Immature natural killer cell (primary cell): ENCODE measurements at regions not wholly inside any gene's neighbourhood (a gene's known extent, or its start where the extent isn't known, plus 50 kb on each side); places are given as distances from the start of the nearest gene placed in this dataset.
"Not testable (repeated sequence)": the region's sequence is repeated elsewhere in the genome, so short reads cannot be mapped to it uniquely, and the experiment has no call there.

ENCODE experiments used
- DNase-seq, 3 donors: peaks; one replicate each; pipeline ENCODE4 v3.0.0; 2022; ENCODE audit warnings: mixed read lengths in 1 of 3
- H3K27ac Mint-ChIP-seq, 6 donors: one replicate each; pipeline ENCODE4 v1.8.0; 2020; ENCODE audit warnings: mixed read lengths in 6 of 6, mild to moderate bottlenecking in 5 of 6, inconsistent platforms in 4 of 6, moderate library complexity in 3 of 6
- H3K27me3 Mint-ChIP-seq, 3 donors: one replicate each; pipeline ENCODE4 v1.8.0; 2020 to 2021; ENCODE audit warnings: low read depth in 3 of 3, mild to moderate bottlenecking in 3 of 3, mixed read lengths in 3 of 3, moderate library complexity in 3 of 3, inconsistent platforms in 1 of 3
- H3K36me3 Mint-ChIP-seq, 3 donors: one replicate each; pipeline ENCODE4 v1.8.0; 2020; ENCODE audit warnings: mixed read lengths in 3 of 3, inconsistent platforms in 2 of 3, mild to moderate bottlenecking in 2 of 3
- H3K4me1 Mint-ChIP-seq, 2 donors: one replicate each; pipeline ENCODE4 v1.8.0; 2020; ENCODE audit warnings: inconsistent platforms in 2 of 2, mild to moderate bottlenecking in 2 of 2, mixed read lengths in 2 of 2, moderate library complexity in 1 of 2
- H3K4me3 Mint-ChIP-seq, 5 donors: one replicate each; pipeline ENCODE4 v1.8.0; 2020; ENCODE audit warnings: mild to moderate bottlenecking in 5 of 5, mixed read lengths in 5 of 5, inconsistent platforms in 3 of 5, moderate library complexity in 3 of 5
- H3K9me3 Mint-ChIP-seq, 6 donors: one replicate each; pipeline ENCODE4 v1.8.0; 2020; ENCODE audit warnings: mild to moderate bottlenecking in 6 of 6, mixed read lengths in 6 of 6, inconsistent platforms in 4 of 6, moderate library complexity in 3 of 6

DNA sequence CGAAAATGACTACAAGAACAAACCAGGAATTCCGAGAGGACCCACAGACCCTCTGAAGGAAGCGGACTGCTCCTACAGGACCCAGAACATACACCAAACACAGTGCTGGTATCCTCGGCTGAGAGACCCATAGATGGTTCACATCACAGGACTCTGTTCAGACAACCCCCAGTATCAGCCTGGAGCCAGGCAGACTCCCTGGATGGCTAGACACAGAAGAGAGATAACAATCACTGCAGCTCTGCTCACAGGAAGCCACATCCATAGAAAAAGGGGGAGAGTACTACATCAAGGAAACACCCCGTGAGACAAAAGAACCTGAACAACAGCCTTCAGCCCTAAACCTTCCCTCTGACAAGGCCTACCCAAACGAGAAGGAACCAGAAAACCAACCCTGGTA lies 434.0 kb upstream of the NR5A2 start:
- DNase-seq: no peak
- Mint-ChIP-seq H3K27ac (no peak overlapping the region), H3K36me3 (no peaks in the 10 kb centered on the region), H3K4me3 (no peak overlapping the region), H3K9me3 (peaks cover 0 to 10% (median 0%) of the 10 kb centered on the region in 6 donors), H3K27me3 (peaks cover 0 to 12% (median 4%) of the 10 kb centered on the region in 3 donors), H3K4me1 (peaks cover 11 to 13% of the 10 kb centered on the region in 2 donors)

DNA sequence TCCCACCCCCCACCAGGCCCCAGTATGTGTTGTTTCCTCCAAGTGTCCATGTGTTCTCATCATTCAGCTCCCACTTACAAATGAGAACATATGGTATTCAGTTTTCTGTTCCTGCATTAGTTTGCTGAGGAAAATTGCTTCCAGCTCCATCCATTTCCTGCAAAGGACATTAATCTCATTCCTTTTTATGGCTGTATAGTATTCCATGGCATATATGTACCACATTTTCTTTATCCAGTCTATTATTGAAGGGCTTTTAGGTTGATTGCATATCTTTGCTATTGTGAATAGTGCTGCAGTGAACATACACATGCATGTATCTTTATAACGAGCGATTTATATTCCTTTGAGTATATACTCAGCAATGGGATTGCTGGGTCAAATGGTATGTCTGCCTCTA lies 431.1 kb upstream of the NR5A2 start:
- H3K36me3 Mint-ChIP-seq, H3K4me3 Mint-ChIP-seq, H3K27ac Mint-ChIP-seq, H3K4me1 Mint-ChIP-seq, DNase-seq: not testable (repeated sequence)
- H3K27me3 Mint-ChIP-seq: peaks cover 1 to 12% (median 6%) of the 10 kb centered on the region in 3 donors
- peaks cover 0 to 11% (median under 1%) of the 10 kb centered on the region in 6 donors for H3K9me3 Mint-ChIP-seq

DNA sequence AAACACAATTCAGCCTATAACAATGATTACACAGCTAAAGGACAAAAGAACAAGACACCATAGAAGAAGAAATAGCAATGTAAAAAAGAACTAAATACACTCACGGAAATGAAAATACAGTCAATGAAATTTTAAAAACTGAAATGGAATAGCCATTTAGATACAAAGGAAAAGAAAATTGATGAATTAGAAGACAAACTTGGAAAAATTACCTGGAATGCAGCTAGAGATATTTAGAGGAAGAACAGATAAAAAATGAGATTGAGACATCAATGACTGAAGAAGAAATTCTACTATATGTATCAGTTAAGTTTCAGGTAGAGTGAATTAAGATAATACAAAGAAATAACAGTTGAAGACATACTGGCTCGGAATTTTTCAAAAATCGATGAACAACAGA lies 430.4 kb upstream of the NR5A2 start:
- no peak overlapping the region for H3K4me3 Mint-ChIP-seq
- peaks cover 3 to 15% (median 5%) of the 10 kb centered on the region in 6 donors for H3K9me3 Mint-ChIP-seq
- H3K27me3 Mint-ChIP-seq: peaks cover 1 to 12% (median 8%) of the 10 kb centered on the region in 3 donors
- no peak for DNase-seq
- H3K4me1 Mint-ChIP-seq: no peaks in the 10 kb centered on the region
- H3K36me3 Mint-ChIP-seq: no peaks in the 10 kb centered on the region
- no peak overlapping the region for H3K27ac Mint-ChIP-seq

DNA sequence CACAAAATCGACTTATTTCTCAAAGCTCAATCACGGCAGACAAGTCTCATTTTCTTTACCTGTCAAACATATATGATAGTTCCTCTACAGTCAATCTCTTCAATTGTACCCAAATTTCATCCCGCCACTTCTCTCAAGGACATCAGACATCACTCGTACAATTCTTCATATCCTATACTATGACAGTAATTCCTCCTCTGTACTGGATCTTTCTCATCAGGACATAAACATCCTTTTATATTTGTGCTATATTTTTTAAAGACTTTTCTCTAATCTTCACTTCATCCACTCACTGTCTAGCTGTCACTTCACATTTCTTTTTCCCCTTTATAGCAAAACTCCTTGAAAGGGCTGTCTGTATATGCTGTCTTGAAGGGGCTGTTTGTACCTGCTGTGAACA lies 419.1 kb upstream of the NR5A2 start:
- DNase-seq: no peak
- H3K4me3 Mint-ChIP-seq: no peak overlapping the region
- H3K27me3 Mint-ChIP-seq: peaks cover 0 to 2% (median 0%) of the 10 kb centered on the region in 3 donors
- H3K27ac Mint-ChIP-seq: no peak overlapping the region
- H3K36me3 Mint-ChIP-seq: peaks cover 0 to 4% (median 0%) of the 10 kb centered on the region in 3 donors
- no peaks in the 10 kb centered on the region for H3K9me3 Mint-ChIP-seq
- H3K4me1 Mint-ChIP-seq: peaks cover 2 to 7% of the 10 kb centered on the region in 2 donors

DNA sequence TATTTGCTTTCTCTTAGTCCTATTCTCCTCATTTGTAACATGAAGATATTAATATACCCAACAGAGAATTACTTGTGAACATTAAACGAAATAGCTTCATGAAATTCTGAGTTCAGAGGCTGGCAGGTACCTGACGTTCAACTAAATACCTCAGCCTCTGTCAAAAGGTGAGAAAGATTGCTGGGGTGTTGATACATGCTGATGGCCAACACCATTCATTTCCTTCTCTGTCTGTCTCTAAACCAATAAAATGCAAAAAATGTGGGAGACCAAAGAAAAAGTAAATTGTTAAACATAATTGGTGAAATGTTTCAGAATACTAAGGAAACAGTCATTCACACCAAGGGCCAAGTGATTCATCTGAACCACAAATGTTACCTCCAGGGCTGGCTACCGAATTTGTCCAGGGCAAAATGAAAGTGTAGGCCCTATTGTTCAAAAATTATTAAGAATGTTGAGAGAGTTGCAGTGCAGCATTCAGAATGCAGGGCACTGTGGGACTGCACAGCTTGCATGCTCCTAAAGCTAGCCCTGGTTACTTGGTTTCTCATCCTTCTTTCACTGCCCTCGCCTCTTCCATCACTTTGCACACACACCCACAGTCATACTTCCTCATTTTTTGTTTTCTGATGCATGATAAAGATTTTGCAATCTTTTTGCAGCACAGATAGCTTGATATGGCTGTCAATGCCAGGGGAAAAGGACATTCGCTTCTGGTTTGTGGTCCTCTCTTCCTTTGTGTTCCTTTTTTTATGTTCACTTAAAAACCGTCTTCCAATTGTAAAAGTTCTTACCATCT lies 414.3 kb upstream of the NR5A2 start:
- Mint-ChIP-seq H3K27ac (no peak overlapping the region), H3K27me3 (peaks cover 0 to 2% (median 0%) of the 10 kb centered on the region in 3 donors), H3K4me1 (peaks cover 2 to 15% of the 10 kb centered on the region in 2 donors), H3K9me3 (no peaks in the 10 kb centered on the region), H3K36me3 (no peaks in the 10 kb centered on the region), H3K4me3 (no peak overlapping the region)
- no peak for DNase-seq

DNA sequence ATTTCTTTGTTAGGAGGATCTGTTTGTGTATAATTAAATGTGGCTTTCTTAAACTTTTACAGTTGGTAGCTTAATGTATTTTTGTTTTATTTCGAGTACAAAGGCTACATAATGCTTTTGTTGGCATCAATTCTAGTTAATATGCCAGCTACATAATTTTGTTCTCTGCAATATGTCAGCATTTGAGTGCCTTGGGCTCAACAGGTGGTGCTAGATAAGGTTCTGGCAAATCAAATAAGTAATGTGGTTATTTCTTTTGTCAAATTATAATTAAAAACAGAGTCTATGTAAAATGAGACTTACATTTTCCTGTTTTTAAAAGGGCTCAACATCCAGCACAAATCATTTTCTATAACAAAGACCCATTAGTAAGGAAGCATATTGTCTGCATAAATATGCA lies 410.6 kb upstream of the NR5A2 start:
- H3K27ac Mint-ChIP-seq: no peak overlapping the region
- no peak for DNase-seq
- no peak overlapping the region for H3K4me3 Mint-ChIP-seq
- no peaks in the 10 kb centered on the region for H3K36me3 Mint-ChIP-seq
- no peaks in the 10 kb centered on the region for H3K27me3 Mint-ChIP-seq
- no peaks in the 10 kb centered on the region for H3K9me3 Mint-ChIP-seq
- peaks cover 2 to 15% of the 10 kb centered on the region in 2 donors for H3K4me1 Mint-ChIP-seq

DNA sequence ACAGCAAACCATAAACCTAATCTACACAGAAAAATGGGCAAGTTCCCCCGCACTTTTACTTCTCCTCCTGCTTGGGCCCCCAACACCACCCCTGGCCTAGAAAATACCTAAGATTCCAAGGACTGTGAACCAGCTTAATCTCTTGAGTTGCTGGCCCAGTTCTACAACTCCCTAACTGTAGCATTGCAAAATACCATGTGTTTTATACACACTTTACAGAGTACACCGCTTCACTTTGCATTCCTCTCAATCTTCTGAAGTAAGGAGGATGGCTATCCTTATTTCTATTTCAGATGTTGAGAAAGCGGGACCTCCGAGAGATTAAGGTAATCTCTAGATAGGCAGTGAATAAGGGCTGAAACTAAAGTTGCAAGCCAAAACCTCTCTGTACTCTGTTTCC lies 408.3 kb upstream of the NR5A2 start:
- Mint-ChIP-seq H3K4me1 (no peaks in the 10 kb centered on the region), H3K9me3 (no peaks in the 10 kb centered on the region), H3K27ac (no peak overlapping the region), H3K27me3 (peaks cover 0 to 4% (median 0%) of the 10 kb centered on the region in 3 donors), H3K36me3 (no peaks in the 10 kb centered on the region), H3K4me3 (no peak overlapping the region)
- no peak for DNase-seq

DNA sequence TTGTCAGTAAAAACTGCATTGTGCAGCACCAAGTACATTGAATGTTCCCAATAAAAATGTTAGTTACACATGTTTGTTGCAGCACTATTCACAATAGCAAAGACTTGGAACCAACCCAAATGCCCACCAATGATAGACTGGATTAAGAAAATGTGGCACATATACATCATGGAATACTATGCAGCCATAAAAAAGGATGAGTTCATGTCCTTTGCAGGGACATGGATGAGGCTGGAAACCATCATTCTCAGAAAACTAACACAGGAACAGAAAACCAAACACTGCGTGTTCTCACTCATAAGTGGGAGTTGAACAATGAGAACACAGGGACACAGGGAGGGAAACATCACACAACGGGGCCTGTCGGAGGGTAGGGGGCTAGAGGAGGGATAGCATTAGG lies 401.3 kb upstream of the NR5A2 start:
- H3K4me1 Mint-ChIP-seq, H3K9me3 Mint-ChIP-seq, H3K36me3 Mint-ChIP-seq, DNase-seq, H3K4me3 Mint-ChIP-seq, H3K27ac Mint-ChIP-seq: not testable (repeated sequence)
- peaks cover 0 to 13% (median 0%) of the 10 kb centered on the region in 3 donors for H3K27me3 Mint-ChIP-seq

DNA sequence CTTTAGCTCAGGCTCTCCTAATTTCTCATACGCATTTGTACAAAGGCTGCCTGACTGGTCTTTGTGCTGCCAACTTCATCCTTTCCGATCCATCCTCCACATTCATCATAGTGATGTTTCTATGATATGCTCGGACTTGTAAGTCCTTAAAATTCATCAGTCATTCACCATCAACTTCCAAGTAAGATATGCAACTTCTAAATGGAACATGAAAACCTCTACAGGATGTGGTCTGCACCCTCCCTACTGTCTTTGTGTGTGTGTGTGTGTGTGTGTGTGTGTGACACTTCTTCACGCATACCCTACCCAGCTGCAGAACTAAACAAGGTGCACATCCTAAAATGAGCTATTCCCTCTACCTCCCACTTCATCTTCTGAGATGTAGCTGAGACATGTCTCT lies 397.9 kb upstream of the NR5A2 start:
- no peak for DNase-seq
- peaks cover 2 to 8% (median 4%) of the 10 kb centered on the region in 6 donors for H3K9me3 Mint-ChIP-seq

DNA sequence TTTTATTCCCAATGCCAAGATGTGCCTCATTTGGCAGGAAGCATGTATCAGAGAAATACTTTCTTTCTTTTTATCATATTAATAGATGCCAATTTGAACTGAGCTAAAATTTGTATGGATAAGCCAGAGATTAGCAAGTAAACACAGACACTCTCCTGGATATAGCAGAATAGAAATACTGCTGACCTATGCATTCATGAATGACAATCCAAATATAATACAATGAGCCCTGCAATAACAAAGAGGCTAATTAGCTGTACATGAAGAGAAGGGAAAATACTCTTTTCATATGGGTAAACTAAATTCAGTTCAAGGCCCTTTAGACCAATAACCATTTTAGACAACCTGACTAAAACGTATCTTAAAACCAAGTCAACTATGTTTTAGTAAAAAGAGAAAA lies 388.1 kb upstream of the NR5A2 start:
- Mint-ChIP-seq H3K27ac (no peak overlapping the region), H3K4me1 (no peaks in the 10 kb centered on the region), H3K27me3 (peaks cover 0 to 20% (median 7%) of the 10 kb centered on the region in 3 donors), H3K36me3 (no peaks in the 10 kb centered on the region), H3K4me3 (no peak overlapping the region), H3K9me3 (peaks cover 0 to 19% (median 3%) of the 10 kb centered on the region in 6 donors)
- DNase-seq: no peak

More for the DNA sequence above, 397.9 kb upstream of the NR5A2 start:
- H3K4me3 Mint-ChIP-seq: no peak overlapping the region
- peaks cover 0 to 4% (median 4%) of the 10 kb centered on the region in 3 donors for H3K36me3 Mint-ChIP-seq
- H3K4me1 Mint-ChIP-seq: peaks cover 8 to 9% of the 10 kb centered on the region in 2 donors
- H3K27ac Mint-ChIP-seq: no peak overlapping the region
- H3K27me3 Mint-ChIP-seq: peaks cover 0 to 14% (median 0%) of the 10 kb centered on the region in 3 donors

DNA sequence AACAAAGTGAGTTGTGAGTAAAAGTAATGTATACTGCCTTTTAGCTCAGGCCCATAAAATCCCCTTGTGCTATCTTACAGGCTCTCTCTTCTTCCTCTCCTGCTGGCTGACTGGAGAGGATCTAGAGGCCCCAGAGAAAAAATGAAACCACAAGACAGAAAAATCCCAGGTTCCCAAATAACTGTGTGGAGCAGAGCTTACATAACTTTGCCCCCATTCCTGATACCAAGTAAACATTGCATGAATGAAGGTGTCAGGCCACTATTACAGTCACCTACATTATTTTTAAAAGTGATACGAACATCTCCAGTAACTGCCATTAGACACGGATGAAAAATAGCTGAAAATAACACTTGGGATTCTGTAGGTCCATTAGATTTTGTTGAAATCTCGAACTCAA lies 386.0 kb upstream of the NR5A2 start:
- Mint-ChIP-seq H3K4me1 (no peaks in the 10 kb centered on the region), H3K27me3 (peaks cover 2 to 7% (median 7%) of the 10 kb centered on the region in 3 donors), H3K4me3 (no peak overlapping the region), H3K9me3 (peaks cover 0 to 2% (median under 1%) of the 10 kb centered on the region in 6 donors), H3K36me3 (no peaks in the 10 kb centered on the region), H3K27ac (no peak overlapping the region)
- DNase-seq: no peak

DNA sequence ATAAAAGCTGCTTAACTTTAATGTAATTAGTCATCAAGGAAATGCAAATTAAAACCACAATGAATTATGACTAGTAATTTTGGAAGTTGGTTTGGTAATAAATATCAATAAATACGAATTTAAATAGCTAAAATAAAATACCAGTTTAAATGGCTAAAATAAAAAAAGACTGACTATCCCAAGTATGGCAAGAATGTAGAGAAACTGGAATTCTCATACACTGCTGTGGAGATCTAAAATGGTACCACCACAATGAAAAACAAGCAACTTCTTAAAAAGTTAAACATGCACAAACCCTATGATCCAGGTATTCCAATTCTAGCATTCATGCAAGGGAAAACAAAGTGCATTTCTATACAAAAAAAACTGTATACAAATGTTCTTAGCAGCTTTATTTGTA lies 382.6 kb upstream of the NR5A2 start:
- H3K27me3 Mint-ChIP-seq: peaks cover 5 to 7% (median 6%) of the 10 kb centered on the region in 3 donors
- peaks cover 0 to 4% (median 2%) of the 10 kb centered on the region in 6 donors for H3K9me3 Mint-ChIP-seq
- H3K27ac Mint-ChIP-seq: no peak overlapping the region
- DNase-seq: no peak
- no peak overlapping the region for H3K4me3 Mint-ChIP-seq
- peaks cover 0 to 5% (median 0%) of the 10 kb centered on the region in 3 donors for H3K36me3 Mint-ChIP-seq
- no peaks in the 10 kb centered on the region for H3K4me1 Mint-ChIP-seq

DNA sequence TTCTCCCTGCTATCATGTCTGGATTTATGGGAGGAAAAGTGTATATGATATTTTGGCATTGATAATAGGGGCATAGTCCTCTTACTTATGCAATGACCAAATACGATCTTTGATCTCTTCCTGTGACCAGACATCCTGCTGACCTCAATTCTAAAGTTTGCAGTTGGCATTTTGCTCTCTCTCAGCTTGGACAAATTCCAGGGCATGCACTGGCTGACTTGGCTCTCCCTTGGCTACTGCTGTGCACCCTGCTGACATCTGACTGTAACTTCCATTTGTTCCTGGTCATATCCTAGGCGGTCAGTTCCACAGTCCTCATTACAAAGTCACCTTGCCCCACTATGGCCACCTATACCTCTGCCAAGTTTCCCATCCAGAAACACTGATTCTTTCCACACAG lies 380.7 kb upstream of the NR5A2 start:
- Mint-ChIP-seq H3K27ac (no peak overlapping the region), H3K9me3 (peaks cover 0 to 4% (median 2%) of the 10 kb centered on the region in 6 donors), H3K36me3 (peaks cover 0 to 5% (median 0%) of the 10 kb centered on the region in 3 donors), H3K27me3 (peaks cover 7 to 10% (median 7%) of the 10 kb centered on the region in 3 donors), H3K4me1 (no peaks in the 10 kb centered on the region), H3K4me3 (no peak overlapping the region)
- DNase-seq: no peak

DNA sequence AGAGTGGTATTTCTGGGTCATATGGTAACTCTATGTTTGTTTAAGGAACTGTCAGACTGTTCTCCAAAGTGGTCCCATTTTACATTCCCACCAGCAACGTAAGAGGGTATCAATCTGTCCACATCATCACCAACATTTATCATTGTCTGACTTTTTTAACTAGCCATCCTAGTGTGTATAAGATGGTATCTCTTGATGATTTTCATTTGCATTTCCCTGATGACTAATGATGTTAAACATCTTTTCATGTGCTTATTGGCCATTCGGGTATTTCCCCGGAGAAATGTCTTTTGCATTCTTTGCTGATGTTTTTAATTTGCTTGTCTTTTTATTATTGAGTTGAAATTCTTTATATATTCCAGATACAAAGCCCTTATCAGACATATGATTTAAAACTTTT lies 370.1 kb upstream of the NR5A2 start:
- Mint-ChIP-seq H3K27me3 (peaks cover 2 to 8% (median 5%) of the 10 kb centered on the region in 3 donors), H3K4me3 (no peak overlapping the region), H3K9me3 (peaks cover 0 to 2% (median 0%) of the 10 kb centered on the region in 6 donors), H3K36me3 (no peaks in the 10 kb centered on the region), H3K4me1 (no peaks in the 10 kb centered on the region), H3K27ac (no peak overlapping the region)
- DNase-seq: no peak
